Chondrocyte (in vitro differentiated cells): ENCODE measurements at regions not wholly inside any gene's neighbourhood (a gene's known extent, or its start where the extent isn't known, plus 50 kb on each side); places are given as distances from the start of the nearest gene placed in this dataset.
"Not testable (repeated sequence)": the region's sequence is repeated elsewhere in the genome, so short reads cannot be mapped to it uniquely, and the experiment has no call there.

ENCODE experiments used
- DNase-seq: peaks from one replicate; pipeline ENCODE4 v3.0.0; 2021; ENCODE audit warnings: mixed read lengths, low spot score
- H3K27ac Mint-ChIP-seq: one replicate; pipeline ENCODE4 v1.8.0; 2021; ENCODE audit warnings: mild to moderate bottlenecking, moderate library complexity, mixed read lengths; ENCODE audit not compliant: unreplicated experiment
- H3K27me3 Mint-ChIP-seq: 2 replicates; pipeline ENCODE4 v1.8.0; 2021; ENCODE audit warnings: low read depth, mixed read lengths
- H3K36me3 Mint-ChIP-seq: 2 replicates; pipeline ENCODE4 v1.8.0; 2021; ENCODE audit warnings: low read depth, mixed read lengths
- H3K4me1 Mint-ChIP-seq: 2 replicates; pipeline ENCODE4 v1.8.0; 2021; ENCODE audit warnings: low read depth, mild to moderate bottlenecking, mixed read lengths
- H3K4me3 Mint-ChIP-seq: one replicate; pipeline ENCODE4 v1.8.0; 2021; ENCODE audit warnings: mild to moderate bottlenecking, moderate library complexity, mixed read lengths; ENCODE audit not compliant: unreplicated experiment
- H3K9me3 Mint-ChIP-seq: 2 replicates; pipeline ENCODE4 v1.8.0; 2021; ENCODE audit warnings: low read depth, mixed read lengths
- CTCF ChIP-seq: fragments of 200-600 bp; sonication (generic); IDR thresholded peaks from 2 replicates; pipeline ENCODE4 v1.5.0; 2021; ENCODE audit warnings: antibody characterized with exemption, mild to moderate bottlenecking, moderate library complexity

DNA sequence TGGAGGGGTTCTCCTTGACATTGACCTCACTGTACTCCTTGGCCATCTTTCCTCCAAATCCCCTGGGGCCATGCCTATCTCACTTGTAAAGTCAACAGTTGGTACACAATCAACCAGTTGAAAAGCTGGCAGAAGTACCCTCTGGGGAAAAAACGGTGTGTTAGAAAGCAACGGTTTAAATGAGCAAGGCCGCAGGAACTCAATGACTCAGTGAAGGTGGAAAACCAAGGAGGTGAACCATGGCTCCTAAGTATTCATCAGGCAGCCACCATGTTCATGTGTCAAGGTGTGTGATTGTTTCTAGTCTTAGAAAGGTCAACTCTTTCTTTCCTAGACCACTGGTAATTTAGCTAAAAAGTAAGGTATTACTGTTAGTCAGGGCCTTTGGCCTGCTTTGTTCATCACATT, 130.9 kb upstream of the SATB1 start:
- Mint-ChIP-seq H3K27ac (no peak overlapping the region), H3K4me1 (peaks cover 3% of the 10 kb centered on the region), H3K4me3 (no peak overlapping the region), H3K9me3 (no peaks in the 10 kb centered on the region), H3K27me3 (peaks cover 16% of the 10 kb centered on the region), H3K36me3 (no peaks in the 10 kb centered on the region)
- DNase-seq = no peak
- TF ChIP-seq CTCF = no peak

DNA sequence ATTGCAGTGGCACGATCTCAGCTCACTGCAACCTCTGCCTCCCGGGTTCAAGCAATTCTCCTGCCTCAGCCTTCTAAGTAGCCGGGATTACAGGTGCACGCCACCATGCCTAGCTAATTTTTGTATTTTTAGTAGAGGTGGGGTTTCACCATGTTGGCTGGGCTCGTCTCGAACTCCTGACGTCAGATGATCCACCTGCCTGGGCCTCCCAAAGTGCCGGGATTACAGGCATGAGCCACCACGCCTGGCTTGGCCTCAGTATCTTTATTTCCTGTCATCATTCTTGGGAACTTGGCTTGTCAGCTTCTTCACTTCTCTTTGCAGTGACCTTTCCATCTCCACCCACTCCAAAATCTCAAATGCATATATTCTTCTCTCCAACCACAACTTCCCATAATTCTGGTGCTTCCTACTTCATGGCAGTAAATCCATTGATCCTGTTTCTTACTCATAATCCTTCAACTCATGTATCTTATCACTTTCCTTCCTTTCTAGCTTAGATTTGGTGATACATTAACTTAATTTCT, 127.5 kb upstream of the SATB1 start:
- H3K36me3 Mint-ChIP-seq, DNase-seq, H3K27me3 Mint-ChIP-seq, H3K4me1 Mint-ChIP-seq, H3K4me3 Mint-ChIP-seq, H3K9me3 Mint-ChIP-seq, H3K27ac Mint-ChIP-seq: not testable (repeated sequence)

- H3K27me3 Mint-ChIP-seq = peaks cover 6% of the 10 kb centered on the region
- no peak for TF ChIP-seq CTCF
- H3K9me3 Mint-ChIP-seq = no peaks in the 10 kb centered on the region
- H3K36me3 Mint-ChIP-seq = no peaks in the 10 kb centered on the region
- no peaks in the 10 kb centered on the region for H3K4me1 Mint-ChIP-seq
- no peak overlapping the region for H3K4me3 Mint-ChIP-seq
- DNase-seq = no peak
- H3K27ac Mint-ChIP-seq = no peak overlapping the region
Measured at GRCh38 chr3:18546632-18547031, 121.5 kb upstream of the SATB1 start.

GRCh38 chr3:18544146-18544545, 119.0 kb upstream of the SATB1 start:
- no peak overlapping the region for H3K27ac Mint-ChIP-seq
- no peaks in the 10 kb centered on the region for H3K9me3 Mint-ChIP-seq
- peaks cover 3% of the 10 kb centered on the region for H3K27me3 Mint-ChIP-seq
- TF ChIP-seq CTCF = no peak
- no peak for DNase-seq
- H3K4me3 Mint-ChIP-seq = no peak overlapping the region
- H3K36me3 Mint-ChIP-seq = no peaks in the 10 kb centered on the region
- no peaks in the 10 kb centered on the region for H3K4me1 Mint-ChIP-seq

DNA sequence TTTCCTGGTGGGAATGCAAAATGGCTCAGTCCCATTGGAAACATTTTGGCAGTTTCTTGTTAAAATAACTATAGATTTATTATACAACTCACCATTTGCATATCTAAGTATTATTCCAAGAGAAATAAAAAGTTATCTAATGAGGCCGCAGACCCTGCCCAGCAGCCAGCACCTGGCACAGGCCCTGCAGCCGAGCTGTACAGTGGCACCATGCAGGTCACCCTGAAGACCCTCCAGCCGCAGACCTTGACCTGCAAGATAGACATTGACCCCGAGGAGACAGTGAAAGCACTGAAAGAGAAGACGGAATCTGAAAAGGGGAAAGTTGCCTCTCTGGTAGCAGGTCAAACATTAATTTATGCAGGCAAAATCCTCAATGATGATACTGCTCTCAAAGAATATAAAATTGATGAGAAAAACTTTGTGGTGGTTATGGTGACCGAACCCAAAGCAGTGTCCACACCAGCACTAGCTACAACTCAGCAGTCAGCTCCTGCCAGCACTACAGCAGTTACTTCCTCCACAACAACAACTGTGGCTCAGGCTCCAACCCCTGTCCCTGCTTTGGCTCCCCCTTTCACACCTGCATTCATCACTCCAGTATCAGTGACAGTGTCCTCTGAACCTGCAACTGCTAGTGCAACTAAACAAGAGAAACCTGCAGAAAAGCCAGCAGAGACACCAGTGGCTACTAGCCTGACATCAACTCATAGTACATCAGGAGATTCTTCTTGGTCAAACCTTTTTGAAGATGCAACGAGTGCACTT, 113.5 kb upstream of the SATB1 start:
- H3K27me3 Mint-ChIP-seq = peaks cover 3% of the 10 kb centered on the region
- no peak for DNase-seq
- TF ChIP-seq CTCF = no peak
- no peak overlapping the region for H3K27ac Mint-ChIP-seq
- H3K36me3 Mint-ChIP-seq = no peaks in the 10 kb centered on the region
- H3K4me1 Mint-ChIP-seq = no peaks in the 10 kb centered on the region
- no peaks in the 10 kb centered on the region for H3K9me3 Mint-ChIP-seq
- no peak overlapping the region for H3K4me3 Mint-ChIP-seq

DNA sequence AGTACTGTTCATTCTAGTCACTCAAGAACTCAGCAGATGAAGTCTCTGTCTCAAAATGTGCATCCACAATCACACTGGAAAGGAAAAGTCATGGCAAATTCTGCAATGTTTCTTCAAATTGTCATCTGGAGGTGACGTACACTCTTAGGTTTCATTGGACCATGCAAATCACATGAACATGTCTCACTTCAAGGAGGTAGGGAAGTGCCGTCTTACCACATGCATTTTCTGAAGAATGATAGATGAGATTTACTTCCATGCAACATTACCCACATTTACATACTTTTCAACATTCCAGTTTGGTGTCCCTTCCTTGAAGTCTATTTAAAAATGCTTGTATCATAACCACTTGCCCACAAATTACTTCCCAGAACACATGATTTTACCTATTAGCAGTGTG, 107.9 kb upstream of the SATB1 start:
- Mint-ChIP-seq H3K27me3 (peaks cover 5% of the 10 kb centered on the region), H3K4me1 (no peaks in the 10 kb centered on the region), H3K36me3 (no peaks in the 10 kb centered on the region), H3K4me3 (no peak overlapping the region), H3K27ac (no peak overlapping the region), H3K9me3 (no peaks in the 10 kb centered on the region)
- TF ChIP-seq CTCF = no peak
- DNase-seq = no peak
